ENCODE measurements at regions not wholly inside any gene's neighbourhood (a gene's known extent, or its start where the extent isn't known, plus 50 kb on each side); places are given as distances from the start of the nearest gene placed in this dataset.

DNA sequence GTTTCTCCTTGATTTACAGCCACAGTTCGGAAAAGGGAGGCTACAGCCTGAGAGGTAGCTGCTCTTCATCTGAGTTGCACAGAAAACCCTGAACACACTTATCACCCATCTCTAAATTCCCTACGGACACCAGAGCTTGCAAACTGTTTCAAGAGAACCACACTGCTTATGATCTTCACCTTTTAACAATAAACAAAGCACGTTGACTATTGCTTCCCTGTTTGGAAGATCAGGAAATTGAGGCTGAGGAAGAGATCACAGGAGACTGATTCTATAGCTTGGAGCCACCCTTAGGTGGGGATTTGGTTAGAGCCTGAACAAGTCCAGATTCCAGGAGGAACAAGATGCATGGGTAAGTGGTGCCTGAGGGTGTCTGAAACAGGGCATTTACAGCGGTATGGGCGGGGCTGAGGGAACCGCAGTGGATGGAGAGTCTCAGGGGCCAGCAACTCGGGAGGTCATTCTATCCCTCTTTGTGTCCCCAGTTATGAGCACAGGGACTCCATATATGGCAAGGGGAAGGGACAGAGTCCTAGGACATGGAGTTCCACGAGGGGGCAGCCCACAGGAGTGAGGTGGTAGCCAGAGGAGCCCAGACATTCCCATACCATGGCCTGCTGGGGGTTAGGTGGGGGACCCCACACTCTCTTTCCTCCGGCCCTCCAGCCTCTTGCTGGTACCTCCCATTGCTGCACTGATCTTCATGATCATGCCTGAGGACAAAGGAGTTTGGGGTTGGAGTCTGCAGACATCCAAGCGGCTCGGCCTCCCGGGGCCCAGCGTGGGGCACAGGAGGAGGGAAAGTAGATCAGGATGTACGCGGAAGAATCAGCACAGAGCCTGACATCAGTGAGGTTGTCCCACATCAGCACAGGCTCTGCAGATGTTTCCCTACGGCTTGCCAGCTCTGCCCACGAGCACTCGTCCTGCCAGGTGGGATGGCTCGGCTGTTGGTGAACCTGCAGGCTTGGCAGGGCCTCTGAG is 162.3 kb upstream of the ZNF536 start:
- TF ChIP-seq, protein P1, sequence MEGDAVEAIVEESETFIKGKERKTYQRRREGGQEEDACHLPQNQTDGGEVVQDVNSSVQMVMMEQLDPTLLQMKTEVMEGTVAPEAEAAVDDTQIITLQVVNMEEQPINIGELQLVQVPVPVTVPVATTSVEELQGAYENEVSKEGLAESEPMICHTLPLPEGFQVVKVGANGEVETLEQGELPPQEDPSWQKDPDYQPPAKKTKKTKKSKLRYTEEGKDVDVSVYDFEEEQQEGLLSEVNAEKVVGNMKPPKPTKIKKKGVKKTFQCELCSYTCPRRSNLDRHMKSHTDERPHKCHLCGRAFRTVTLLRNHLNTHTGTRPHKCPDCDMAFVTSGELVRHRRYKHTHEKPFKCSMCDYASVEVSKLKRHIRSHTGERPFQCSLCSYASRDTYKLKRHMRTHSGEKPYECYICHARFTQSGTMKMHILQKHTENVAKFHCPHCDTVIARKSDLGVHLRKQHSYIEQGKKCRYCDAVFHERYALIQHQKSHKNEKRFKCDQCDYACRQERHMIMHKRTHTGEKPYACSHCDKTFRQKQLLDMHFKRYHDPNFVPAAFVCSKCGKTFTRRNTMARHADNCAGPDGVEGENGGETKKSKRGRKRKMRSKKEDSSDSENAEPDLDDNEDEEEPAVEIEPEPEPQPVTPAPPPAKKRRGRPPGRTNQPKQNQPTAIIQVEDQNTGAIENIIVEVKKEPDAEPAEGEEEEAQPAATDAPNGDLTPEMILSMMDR (IDR thresholded peaks at IDR 0.05) = no peak
- TF ChIP-seq POLR2A (IDR thresholded peaks at IDR 0.05) = no peak
- no peak for TF ChIP-seq POLR2AphosphoS5 (IDR thresholded peaks at IDR 0.05)
- H3K27me3 ChIP-seq = peaks cover 0 to 38% of the 10 kb centered on the region in 2 donors
- peaks cover 0 to 13% of the 10 kb centered on the region in 2 donors for H3K9me3 ChIP-seq
- DNase-seq (ENCODE audit: low spot score in 2 of 2) = no peak
- no peak overlapping the region for H3K4me3 ChIP-seq
- intact Hi-C loops (cut with DNase I; ENCODE audit: low total_unique reads) = no loop called here
- H3K27ac ChIP-seq = no peak overlapping the region
- H3K36me3 ChIP-seq = no peaks in the 10 kb centered on the region
- no peaks in the 10 kb centered on the region for H3K4me1 ChIP-seq

GRCh38 chr19:30212574-30212973 is 159.6 kb upstream of the ZNF536 start:
- no peak for DNase-seq (ENCODE audit: low spot score in 2 of 2)
- intact Hi-C loops (cut with DNase I; ENCODE audit: low total_unique reads) = loop anchor here (2.0 kb wide), 1 partner anchor 72 kb away; no protein-coding TSS in a partner anchor
- Histone ChIP-seq H3K36me3 (no peaks in the 10 kb centered on the region), H3K27ac (no peak overlapping the region), H3K4me3 (no peak overlapping the region), H3K4me1 (no peaks in the 10 kb centered on the region), H3K9me3 (peaks cover 0 to under 1% of the 10 kb centered on the region in 2 donors), H3K27me3 (peaks cover 0 to 35% of the 10 kb centered on the region in 2 donors)
- TF ChIP-seq, protein P1 (IDR thresholded peaks at IDR 0.05) = no peak
- TF ChIP-seq POLR2A (IDR thresholded peaks at IDR 0.05) = no peak
- no peak for TF ChIP-seq POLR2AphosphoS5 (IDR thresholded peaks at IDR 0.05)

DNA sequence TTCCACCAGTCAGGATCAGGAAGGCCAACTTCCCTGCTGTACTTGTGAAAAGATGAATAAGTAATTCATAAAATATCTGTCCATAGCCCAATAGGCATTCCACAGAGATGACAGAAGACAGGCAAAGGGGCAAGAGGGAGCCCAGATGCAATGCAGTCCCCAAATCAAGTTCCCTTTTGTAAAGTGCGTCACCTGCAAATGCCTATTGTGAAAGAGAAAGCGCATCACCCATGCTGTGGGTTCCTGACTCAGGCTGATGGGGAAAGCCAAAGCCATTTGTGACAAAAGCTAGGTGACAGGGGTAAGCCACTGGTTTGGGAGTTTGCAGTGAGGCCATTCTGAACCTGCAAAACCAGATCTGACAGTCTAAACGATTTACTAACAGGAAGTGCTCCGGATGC is 157.5 kb upstream of the ZNF536 start:
- intact Hi-C loops (cut with DNase I; ENCODE audit: low total_unique reads) = no loop called here
- peaks cover 0 to 20% of the 10 kb centered on the region in 2 donors for H3K27me3 ChIP-seq
- no peak overlapping the region for H3K27ac ChIP-seq
- no peak for TF ChIP-seq POLR2A (IDR thresholded peaks at IDR 0.05)
- TF ChIP-seq, protein P1 (IDR thresholded peaks at IDR 0.05) = no peak
- TF ChIP-seq POLR2AphosphoS5 (IDR thresholded peaks at IDR 0.05) = no peak
- H3K4me3 ChIP-seq = no peak overlapping the region
- H3K36me3 ChIP-seq = no peaks in the 10 kb centered on the region
- H3K9me3 ChIP-seq = no peaks in the 10 kb centered on the region
- no peak for DNase-seq (ENCODE audit: low spot score in 2 of 2)
- no peaks in the 10 kb centered on the region for H3K4me1 ChIP-seq

- intact Hi-C loops (cut with DNase I; ENCODE audit: low total_unique reads) = no loop called here
- Histone ChIP-seq H3K27ac (no peak overlapping the region), H3K4me1 (no peaks in the 10 kb centered on the region), H3K27me3 (peaks cover 0 to 16% of the 10 kb centered on the region in 2 donors), H3K4me3 (no peak overlapping the region), H3K9me3 (no peaks in the 10 kb centered on the region), H3K36me3 (no peaks in the 10 kb centered on the region)
- no peak for TF ChIP-seq POLR2AphosphoS5 (IDR thresholded peaks at IDR 0.05)
- TF ChIP-seq, protein P1 (IDR thresholded peaks at IDR 0.05) = no peak
- TF ChIP-seq POLR2A (IDR thresholded peaks at IDR 0.05) = no peak
- no peak for DNase-seq (ENCODE audit: low spot score in 2 of 2)
Observed at GRCh38 chr19:30215248-30215647, 156.9 kb upstream of the ZNF536 start.

- H3K27ac ChIP-seq = no peak overlapping the region
- H3K4me3 ChIP-seq = no peak overlapping the region
- H3K36me3 ChIP-seq = no peaks in the 10 kb centered on the region
- no peaks in the 10 kb centered on the region for H3K9me3 ChIP-seq
- H3K27me3 ChIP-seq = peaks cover 0 to 22% of the 10 kb centered on the region in 2 donors
- intact Hi-C loops (cut with DNase I; ENCODE audit: low total_unique reads) = no loop called here
- TF ChIP-seq POLR2AphosphoS5 (IDR thresholded peaks at IDR 0.05) (no peak), POLR2A (IDR thresholded peaks at IDR 0.05) (no peak)
- TF ChIP-seq, protein P1 (IDR thresholded peaks at IDR 0.05) = no peak
- H3K4me1 ChIP-seq = no peaks in the 10 kb centered on the region
- no peak for DNase-seq (ENCODE audit: low spot score in 2 of 2)
Observed at GRCh38 chr19:30216453-30216852, 155.7 kb upstream of the ZNF536 start.
